ENCODE measurements at regions not wholly inside any gene's neighbourhood (a gene's known extent, or its start where the extent isn't known, plus 50 kb on each side); places are given as distances from the start of the nearest gene placed in this dataset.

DNA sequence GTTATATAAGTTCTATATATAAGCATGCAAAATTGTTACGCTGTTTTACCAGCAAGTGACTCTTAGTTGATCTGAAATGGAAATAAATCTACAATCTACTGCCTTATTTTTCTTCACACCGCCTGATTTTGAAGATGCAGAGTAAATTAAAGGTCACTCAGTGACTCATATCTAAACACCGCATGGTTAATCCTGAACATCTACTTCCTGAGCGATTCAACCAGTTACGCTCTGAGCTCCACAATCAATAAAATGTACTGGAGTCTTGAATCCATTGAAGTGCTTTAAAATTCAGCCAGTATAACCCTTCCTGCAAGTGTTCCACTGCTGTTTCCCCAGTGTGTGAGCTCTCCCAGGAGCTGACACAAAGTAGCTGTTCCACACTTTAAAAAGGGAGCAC, 192.8 kb downstream of the SLC7A11 start:
- H3K27ac ChIP-seq: no peak overlapping the region
- no peaks in the 10 kb centered on the region for H3K9me3 ChIP-seq
- 92 to 95% methylated on average over 5 of the region's 5 CpGs for WGBS, 2 donors
- H3K4me1 ChIP-seq: no peaks in the 10 kb centered on the region
- H3K27me3 ChIP-seq: no peaks in the 10 kb centered on the region
- ATAC-seq (ENCODE audit: low FRiP score in 2 of 2) (no peak), DNase-seq (no peak)
- TF ChIP-seq EP300 (IDR thresholded peaks at IDR 0.05) (no peak), POLR2AphosphoS5 (IDR thresholded peaks at IDR 0.05) (no peak), POLR2A (IDR thresholded peaks at IDR 0.05) (no peak)
- TF ChIP-seq, protein P1, sequence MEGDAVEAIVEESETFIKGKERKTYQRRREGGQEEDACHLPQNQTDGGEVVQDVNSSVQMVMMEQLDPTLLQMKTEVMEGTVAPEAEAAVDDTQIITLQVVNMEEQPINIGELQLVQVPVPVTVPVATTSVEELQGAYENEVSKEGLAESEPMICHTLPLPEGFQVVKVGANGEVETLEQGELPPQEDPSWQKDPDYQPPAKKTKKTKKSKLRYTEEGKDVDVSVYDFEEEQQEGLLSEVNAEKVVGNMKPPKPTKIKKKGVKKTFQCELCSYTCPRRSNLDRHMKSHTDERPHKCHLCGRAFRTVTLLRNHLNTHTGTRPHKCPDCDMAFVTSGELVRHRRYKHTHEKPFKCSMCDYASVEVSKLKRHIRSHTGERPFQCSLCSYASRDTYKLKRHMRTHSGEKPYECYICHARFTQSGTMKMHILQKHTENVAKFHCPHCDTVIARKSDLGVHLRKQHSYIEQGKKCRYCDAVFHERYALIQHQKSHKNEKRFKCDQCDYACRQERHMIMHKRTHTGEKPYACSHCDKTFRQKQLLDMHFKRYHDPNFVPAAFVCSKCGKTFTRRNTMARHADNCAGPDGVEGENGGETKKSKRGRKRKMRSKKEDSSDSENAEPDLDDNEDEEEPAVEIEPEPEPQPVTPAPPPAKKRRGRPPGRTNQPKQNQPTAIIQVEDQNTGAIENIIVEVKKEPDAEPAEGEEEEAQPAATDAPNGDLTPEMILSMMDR (IDR thresholded peaks at IDR 0.05): no peak
- H3K4me3 ChIP-seq: no peak overlapping the region
- no peaks in the 10 kb centered on the region for H3K36me3 ChIP-seq

- 68 to 69% methylated on average over 5 of the region's 5 CpGs for WGBS, 2 donors
- TF ChIP-seq POLR2A (IDR thresholded peaks at IDR 0.05): no peak
- TF ChIP-seq, protein P1 (IDR thresholded peaks at IDR 0.05): no peak
- no peak for TF ChIP-seq EP300 (IDR thresholded peaks at IDR 0.05)
- TF ChIP-seq POLR2AphosphoS5 (IDR thresholded peaks at IDR 0.05): no peak
- Histone ChIP-seq H3K4me1 (no peaks in the 10 kb centered on the region), H3K4me3 (no peak overlapping the region), H3K9me3 (no peaks in the 10 kb centered on the region), H3K36me3 (no peaks in the 10 kb centered on the region), H3K27me3 (no peaks in the 10 kb centered on the region), H3K27ac (no peak overlapping the region)
- DNase-seq (no peak), ATAC-seq (ENCODE audit: low FRiP score in 2 of 2) (no peak)
Observed at GRCh38 chr4:138047290-138047689, 194.9 kb downstream of the SLC7A11 start.

GRCh38 chr4:138045036-138045435, 197.1 kb downstream of the SLC7A11 start:
- Histone ChIP-seq H3K27me3 (no peaks in the 10 kb centered on the region), H3K36me3 (no peaks in the 10 kb centered on the region), H3K27ac (no peak overlapping the region), H3K4me3 (no peak overlapping the region), H3K4me1 (no peaks in the 10 kb centered on the region), H3K9me3 (no peaks in the 10 kb centered on the region)
- DNase-seq (no peak), ATAC-seq (ENCODE audit: low FRiP score in 2 of 2) (no peak)
- 51 to 59% methylated on average over 3 of the region's 3 CpGs for WGBS, 2 donors
- TF ChIP-seq, protein P1 (IDR thresholded peaks at IDR 0.05): no peak
- TF ChIP-seq POLR2AphosphoS5 (IDR thresholded peaks at IDR 0.05): no peak
- TF ChIP-seq EP300 (IDR thresholded peaks at IDR 0.05): no peak
- no peak for TF ChIP-seq POLR2A (IDR thresholded peaks at IDR 0.05)

- H3K27me3 ChIP-seq: no peaks in the 10 kb centered on the region
- H3K4me3 ChIP-seq: no peak overlapping the region
- no peak for DNase-seq
- H3K36me3 ChIP-seq: no peaks in the 10 kb centered on the region
- H3K4me1 ChIP-seq: peaks cover 0 to 5% (median 0%) of the 10 kb centered on the region in 4 donors
- TF ChIP-seq, protein P1 (IDR thresholded peaks at IDR 0.05): no peak
- no peak for TF ChIP-seq POLR2AphosphoS5 (IDR thresholded peaks at IDR 0.05)
- TF ChIP-seq EP300 (IDR thresholded peaks at IDR 0.05): no peak
- no peak for TF ChIP-seq POLR2A (IDR thresholded peaks at IDR 0.05)
- 53 to 68% methylated on average over 2 of the region's 2 CpGs for WGBS, 2 donors
- ATAC-seq (ENCODE audit: low FRiP score in 2 of 2): no peak
- H3K9me3 ChIP-seq: no peaks in the 10 kb centered on the region
- H3K27ac ChIP-seq: no peak overlapping the region
Observed at GRCh38 chr4:138039010-138039409, 203.1 kb downstream of the SLC7A11 start.

- ATAC-seq (ENCODE audit: low FRiP score in 2 of 2) (no peak), DNase-seq (no peak)
- H3K9me3 ChIP-seq: no peaks in the 10 kb centered on the region
- no peaks in the 10 kb centered on the region for H3K27me3 ChIP-seq
- H3K4me3 ChIP-seq: no peak overlapping the region
- no peak overlapping the region for H3K27ac ChIP-seq
- peaks cover 0 to 5% (median 0%) of the 10 kb centered on the region in 4 donors for H3K4me1 ChIP-seq
- WGBS, 2 donors: 68% methylated on average over 3 of the region's 3 CpGs
- TF ChIP-seq, protein P1 (IDR thresholded peaks at IDR 0.05): no peak
- TF ChIP-seq POLR2AphosphoS5 (IDR thresholded peaks at IDR 0.05): peak; percentile 8 to 26
- no peaks in the 10 kb centered on the region for H3K36me3 ChIP-seq
Observed at GRCh38 chr4:138037696-138038095, 204.5 kb downstream of the SLC7A11 start.

Data from upper lobe of left lung (tissue), 6 donors.